CD4-positive, alpha-beta T cell treated with Interleukin-1 beta for 1 hour (primary cell): ENCODE measurements at regions not wholly inside any gene's neighbourhood (a gene's known extent, or its start where the extent isn't known, plus 50 kb on each side); places are given as distances from the start of the nearest gene placed in this dataset.

Source experiments
- DNase-seq, 2 donors: peaks; one replicate each; pipeline ENCODE4 v3.0.0-alpha.2; 2020 to 2022

DNA sequence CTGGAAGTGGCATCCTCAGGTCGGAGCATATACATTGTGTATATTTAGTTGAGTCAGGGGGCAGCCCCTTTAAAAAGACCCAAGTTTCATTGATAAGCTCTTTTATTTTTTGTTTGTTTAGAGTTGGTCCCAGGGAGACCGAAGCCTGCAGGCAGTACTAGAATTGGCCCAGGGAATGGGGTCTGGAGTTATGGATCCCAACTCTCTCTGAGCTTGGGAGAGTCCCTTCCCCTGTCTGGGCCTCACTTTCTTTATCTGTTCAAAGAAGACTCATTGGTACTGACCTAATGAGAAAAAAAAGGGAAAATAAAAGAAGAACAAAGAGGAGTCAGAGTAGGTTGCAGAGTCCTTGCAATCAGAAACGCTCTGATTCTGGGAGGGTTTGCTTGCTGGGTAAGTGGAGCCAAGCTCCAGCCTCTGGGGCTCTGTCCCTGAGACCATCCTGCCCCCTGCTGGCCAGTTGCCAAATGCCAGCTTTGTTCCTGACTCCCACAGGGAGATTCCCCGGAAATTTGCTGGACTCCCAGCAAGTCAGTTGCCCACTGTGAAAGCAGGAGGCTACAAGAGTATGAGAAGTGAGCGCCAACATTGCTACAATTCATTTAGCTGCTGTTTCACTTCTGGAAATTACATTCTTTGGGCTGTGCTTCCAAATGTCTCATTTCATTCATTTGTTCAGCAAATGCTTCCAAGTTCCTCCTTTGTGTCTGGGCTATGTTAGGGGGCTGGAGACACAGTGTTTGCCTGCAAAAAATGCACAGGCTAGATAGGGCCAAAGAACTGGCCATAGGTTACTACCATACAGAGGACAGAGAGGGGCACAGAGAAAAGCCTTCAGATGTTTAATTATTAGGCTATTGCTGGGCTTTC lies 156.2 kb downstream of the MELK start:
- DNase-seq, result peak; percentile 48 to 53

DNA sequence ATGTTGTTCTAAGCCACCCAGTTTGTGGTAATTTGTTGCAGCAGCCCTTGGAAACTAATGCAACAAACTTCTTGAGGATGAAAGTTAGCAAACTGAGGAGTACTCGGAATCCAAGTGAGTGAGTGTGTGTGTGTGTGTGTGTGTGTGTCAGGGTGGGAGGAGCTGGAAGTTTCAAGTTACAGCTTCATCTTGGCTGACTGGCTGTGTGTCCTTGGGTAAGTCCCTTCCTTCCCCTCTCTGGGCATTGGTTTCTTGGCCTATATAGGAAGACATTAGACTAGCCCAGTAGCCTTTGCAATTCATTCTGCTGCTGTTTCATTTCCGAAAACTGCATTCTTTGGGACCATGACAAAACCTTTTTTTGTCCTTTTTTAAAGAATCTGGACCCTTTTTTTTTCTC lies 157.2 kb downstream of the MELK start:
- no peak for DNase-seq

DNA sequence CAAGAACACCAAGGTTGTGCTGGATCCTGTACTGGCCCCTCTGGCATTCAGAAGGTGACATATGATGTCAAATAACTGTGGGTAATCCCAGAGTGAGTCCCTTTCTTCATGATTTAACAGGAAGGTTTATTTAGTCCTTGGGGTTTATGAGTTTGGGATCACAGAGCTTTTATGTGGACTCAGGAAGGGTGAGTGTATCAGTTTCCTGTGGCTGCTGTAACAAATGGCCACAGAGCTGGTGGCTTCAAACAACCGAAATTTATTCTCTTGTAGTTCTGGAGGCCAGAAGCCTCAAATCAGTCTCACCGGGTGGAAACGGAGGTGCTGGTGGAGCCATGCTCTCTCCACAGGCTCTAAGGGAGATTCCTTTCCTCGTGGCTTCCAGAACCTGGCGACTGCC lies 157.7 kb downstream of the MELK start:
- DNase-seq, result no peak

DNA sequence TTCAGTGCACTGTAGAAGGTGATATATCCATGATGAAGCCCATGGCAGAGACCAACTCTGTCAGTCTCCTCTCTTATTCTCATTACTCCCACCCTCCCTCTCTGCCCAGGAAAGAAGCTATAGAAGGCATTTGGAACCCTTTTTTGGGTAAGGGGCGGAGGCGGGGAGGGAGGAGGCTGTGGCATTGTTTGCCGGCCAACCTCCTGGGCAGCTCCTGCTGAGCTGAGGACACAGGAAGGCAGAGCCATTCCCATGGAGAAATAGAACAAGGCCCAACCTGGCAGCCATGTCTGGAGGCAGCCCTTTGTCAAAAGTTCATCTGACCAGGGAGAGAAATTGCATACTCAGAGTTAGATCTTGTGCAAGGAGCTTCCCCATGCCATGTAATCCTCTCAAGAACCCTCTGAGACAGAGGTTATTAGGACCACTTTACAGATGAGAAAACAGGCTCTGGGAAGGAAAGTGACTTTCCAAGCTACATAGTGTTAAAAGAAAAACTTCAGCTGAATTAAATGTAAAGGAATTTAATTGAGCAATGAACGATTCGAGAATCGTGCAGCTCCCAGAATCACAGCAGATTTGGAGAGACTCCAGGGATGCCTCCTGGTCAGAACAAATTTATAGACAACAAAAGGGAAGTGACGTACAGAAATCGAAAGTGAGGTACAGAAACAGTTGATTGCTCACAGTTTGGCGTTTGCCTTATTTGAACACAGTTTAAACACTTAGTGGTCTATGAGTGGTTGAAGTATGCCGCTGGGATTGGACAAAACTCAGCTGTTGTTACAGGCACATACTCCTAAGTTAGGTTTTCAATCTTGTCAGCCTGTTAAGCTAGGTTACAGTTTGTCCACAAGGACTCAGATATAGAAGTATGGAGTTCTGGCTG lies 158.6 kb downstream of the MELK start:
- peak; percentile 1 to 10 for DNase-seq

DNA sequence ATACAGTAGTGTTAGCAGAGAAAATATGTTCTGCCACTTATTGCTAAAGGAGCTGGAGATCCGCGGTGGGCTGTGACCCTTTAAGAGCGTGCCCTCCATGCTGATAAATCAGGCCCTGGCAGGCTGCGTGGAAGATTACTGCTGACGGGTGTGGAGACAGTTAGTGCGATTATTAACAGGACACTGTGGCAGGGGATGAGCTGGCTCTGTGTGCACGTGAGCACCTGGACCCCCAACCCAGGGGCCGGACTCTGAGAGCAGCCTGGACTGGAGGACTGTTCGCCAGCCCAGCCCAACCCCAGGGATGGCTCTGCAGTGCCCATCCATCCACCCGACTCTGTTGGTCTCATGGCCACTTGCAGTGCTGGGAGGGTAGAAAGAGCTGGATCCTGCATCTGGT lies 162.0 kb downstream of the MELK start:
- no peak for DNase-seq

DNA sequence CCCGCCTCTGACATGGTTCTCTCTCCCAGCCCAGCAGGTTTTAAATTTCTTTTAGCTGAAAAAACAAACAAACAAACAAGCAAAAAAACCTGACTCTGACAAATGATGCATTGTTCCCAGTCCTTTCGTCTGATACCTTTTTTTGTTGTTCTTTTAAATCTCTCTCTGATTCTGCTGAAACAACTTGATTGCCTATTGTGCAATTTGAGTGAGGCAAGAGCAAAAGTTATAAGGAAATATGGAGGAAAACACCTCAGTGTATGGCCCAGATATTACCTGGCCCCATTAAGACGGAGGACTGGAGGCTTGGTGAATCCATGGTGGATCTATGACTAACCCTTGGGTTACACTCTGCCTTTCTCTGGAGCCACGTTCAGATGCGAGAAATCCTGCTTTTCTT lies 164.0 kb downstream of the MELK start:
- no peak for DNase-seq

DNA sequence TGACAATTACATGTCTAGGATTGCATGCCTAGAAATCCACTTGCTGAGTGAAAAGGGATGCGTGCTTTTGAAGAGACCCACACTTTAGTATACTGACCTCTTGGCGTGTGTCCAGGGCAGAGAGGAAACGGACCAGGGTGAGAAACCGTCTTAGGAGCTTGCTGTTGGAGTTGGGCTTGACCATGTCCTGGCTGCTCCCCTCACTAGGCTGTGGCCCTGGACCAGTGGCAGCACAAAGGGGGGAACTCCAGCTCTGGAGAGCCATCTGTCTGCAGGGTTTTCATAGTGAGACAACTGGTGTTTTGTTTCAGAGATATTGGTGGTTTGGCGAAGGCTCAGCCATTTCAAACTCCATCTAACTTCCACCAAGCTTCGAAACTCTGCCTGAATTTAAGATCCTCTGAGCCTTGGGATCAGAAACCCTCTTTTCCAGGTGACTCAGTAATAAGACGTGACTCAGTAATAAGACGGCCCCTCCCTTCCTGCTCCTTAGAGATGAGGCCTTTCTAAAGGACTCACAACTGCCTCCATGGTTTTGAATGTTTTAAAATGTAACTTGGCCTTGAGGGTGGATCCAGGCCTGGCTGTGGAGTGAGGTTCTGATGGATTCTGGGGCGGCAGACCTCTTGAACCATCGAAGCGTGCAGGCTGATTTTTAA lies 165.8 kb downstream of the MELK start:
- DNase-seq, result no peak

DNA sequence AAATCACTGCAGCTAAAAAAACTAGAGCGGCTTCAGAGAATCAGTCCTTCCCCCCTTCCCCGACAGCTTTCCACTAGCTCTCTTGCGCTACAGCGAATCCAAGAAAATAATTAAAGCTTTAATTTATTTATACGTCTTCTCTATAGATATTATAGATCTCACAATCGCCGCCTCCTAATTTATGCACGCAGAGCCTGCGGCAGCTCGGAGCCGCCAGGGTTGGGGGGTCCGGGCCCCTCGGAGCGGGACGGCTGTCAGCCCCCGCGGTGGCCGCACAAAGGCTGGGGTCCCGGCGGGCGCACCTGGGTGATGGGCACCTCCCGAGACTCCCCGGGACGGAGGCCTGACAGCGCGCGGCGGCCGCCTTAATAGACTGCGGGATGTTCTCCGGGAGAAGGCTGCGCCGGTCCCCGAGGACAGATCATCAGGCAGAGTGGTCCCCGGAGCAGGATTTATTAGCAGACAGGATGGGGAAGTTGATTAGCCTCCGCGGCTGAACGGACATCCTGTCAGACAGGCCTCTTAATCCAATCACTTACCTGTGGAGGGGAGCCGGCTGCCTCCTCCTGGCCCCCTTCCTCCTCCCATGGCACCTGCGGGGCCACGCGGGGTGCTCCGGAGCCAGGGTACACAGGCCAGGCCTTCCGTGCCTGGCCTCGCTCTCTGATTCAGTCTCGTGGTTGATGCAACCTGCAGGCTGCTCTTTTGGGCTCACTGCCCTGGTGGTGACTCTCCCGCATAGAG lies 166.8 kb downstream of the MELK start:
- no peak for DNase-seq

DNA sequence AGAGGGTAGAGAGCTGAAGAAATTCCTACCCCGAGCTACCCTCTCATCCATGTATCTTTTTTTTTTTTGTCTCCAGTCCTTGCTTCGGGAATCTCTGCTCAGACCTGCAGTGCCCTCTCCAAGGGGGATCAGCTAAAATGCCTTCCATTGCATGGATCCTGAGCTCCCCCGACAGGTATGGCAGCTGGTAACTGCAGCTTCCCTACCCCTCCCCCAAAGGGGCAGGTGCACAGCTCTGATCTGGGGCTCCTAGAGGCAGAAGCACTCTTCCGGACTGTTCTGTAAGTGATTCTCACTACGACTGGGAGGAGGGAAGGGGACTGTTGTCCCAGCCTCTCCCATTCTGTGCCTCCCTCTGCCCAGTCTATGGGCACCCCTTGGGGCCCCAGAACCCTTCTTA lies 169.6 kb downstream of the MELK start:
- no peak for DNase-seq

DNA sequence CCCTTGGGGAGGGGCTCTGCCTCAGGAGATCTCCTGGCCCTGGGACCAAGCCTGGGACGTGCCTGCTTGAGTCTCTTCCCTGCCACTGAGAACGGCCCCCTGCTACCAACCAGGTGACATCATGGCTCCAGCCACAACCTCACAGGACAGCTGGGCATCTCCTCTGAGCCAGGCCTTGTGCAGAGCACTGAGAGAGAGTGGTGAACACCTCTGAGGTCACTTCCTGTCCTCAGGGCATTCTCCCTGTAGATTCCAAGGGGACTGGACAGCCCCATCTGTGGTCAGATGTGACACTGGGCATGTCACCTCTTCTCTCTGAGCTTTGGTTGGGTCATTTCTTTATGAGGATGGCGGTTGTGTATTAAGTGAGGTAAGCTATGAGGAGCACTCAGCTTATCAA lies 172.0 kb downstream of the MELK start:
- DNase-seq, result no peak

DNA sequence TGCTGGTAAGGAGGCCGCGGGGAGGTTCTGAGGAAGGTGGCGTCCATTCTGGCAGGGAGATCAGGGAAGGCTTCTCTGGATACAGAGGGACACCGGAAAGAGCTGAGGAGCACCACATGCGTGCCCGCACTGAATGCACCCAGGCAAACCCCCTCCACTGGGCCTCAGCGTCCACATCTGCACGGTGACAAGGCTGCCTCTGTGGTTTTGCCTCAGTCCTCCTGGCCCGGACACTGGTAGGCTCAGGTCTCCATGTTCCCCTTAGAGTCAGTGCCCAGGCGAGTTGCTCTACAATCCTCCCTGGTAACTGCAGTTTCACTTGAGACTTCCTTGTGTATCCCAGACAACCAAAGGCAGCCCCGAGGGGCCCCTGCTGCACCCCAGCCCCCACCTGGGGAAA lies 173.3 kb downstream of the MELK start:
- DNase-seq, result no peak

DNA sequence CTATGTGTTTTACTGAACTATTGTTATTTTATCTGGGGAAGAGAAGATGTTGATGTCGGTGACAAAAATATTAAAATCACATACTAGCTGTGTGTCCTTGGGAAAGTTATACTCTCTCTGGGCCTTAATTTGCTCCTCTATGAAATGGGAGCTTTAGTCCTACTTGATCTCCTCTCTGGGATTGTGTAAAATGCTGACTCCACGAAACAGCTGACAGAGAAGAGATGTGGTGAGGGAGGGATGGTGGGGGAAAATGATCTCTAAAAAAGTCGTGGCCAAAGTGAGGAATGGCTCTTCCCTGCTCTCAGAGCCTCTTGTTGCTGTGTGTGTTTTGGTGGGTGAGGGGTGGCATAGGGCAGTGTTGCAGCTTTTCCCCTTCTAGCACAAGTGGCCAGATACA lies 173.7 kb downstream of the MELK start:
- DNase-seq, result no peak

DNA sequence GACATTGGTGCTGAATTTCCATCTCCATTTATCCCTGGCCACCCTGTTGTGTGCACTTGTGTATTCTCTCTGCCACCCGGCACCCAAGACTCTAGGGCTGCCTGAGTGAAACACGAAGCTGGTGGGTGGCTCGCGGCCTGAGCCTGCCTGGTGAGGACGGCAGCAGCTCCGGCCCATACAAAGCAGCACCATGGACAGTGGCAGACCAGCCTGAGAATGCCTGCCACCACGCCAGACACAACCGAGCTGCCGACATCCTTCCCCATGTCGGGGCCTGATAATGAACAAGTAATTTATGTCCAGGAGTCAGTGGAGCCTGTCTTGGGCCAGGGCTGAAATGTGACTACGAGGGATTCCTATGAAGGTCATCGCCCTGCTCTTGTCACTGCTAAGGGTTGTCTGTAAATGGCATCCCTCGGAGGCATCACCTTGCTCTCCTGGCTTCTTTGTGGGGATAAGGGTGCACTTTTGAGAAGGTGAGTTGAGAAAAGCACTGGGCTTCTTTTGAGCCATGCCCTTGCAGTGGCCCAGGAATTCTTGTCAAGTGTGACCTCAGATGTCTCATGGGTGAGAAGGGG lies 175.7 kb downstream of the MELK start:
- DNase-seq, result no peak

DNA sequence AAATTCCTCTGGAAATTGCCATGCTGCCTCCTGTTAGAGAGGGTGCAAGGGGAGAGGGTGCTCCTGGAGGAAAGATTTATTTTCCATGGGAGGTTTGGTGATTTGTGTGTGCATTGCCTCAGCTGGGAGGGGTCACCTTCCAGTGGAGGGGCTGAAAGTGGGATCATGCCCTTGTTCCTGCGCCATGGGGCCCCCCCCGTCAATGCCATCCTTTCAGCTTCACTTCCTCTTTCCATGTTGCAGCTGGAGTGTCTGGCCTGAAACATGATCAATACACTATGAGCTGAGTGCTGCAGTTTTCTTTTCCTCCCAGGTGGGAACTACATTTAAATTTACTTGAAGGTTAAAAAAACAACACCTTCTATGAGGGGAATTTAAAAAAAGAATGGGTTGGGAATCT lies 176.8 kb downstream of the MELK start:
- DNase-seq, result no peak

DNA sequence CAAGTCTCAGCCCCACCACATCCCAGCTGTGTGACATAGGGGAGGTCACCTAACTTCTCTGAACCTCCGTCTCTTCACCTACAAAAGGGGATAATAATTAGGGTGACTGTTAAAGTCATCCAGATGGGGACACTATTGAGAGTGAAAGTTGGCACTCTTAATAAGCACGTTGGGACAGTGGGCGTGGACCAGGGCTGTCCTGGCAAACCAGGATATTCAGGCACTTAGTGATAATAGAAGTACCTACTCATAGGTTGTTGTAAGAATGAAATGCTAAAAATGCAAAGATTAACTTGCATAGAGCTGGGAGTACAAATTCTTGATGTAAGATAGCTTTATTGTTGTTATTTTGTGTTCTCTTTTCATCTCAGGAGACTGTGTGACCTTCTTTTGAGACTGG lies 177.9 kb downstream of the MELK start:
- no peak for DNase-seq

DNA sequence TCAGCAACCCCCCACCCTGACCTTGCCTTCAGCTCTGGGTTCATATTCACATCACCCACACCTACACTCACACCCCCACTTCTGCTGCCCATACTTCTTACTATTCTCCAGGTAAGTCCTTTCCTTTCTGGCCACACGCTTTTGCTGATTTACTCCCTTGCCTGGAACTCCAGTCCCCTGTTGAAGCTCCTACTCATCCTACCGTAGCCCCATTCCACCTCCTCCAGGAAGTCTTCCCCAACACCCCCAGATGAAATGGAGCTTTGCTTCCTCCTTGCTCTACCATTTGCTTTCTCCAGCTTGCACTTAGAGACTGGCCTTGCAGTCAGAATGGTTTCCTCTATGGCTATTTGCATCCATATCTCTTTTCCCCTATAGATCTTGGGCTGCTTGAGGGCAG lies 182.3 kb downstream of the MELK start:
- no peak for DNase-seq

DNA sequence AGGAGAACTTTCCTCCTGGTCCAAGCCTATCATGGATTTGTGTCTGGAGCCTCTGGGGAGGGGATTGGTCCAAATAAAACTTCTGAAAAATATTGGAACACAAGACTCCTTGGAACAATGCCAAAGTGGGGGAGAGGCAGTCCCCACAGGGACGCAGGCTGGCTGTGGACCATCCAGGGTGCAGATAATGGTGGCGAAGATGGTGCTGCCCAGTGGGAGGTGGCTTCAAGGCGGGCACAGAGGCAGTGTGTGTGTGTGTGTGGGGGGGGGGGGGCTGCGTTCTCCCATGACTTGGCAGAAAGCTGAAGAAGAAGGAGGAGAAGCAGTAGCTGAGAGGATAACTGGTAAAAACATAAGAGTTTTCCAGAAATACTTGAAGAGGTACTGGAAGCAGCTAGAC lies 186.4 kb downstream of the MELK start:
- no peak for DNase-seq

DNA sequence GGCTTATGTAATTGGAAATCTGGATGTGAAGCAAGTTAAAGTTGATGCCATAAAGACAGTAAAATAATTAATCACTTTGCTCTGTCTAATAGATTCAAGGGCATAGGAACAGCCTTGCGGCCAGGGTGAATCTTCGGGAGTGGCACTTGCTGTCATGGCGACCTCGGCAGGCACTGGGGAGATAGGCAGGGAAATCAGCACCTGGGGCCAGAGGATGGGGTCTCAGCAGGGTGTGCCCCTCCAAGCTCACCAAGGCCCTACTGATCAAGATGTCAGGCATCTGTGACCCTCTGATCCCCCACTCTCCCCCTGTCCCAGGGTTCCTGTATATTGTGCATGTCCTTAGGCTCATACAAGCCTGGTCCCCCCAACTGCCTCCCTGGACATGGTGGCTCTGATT lies 187.3 kb downstream of the MELK start:
- DNase-seq, result no peak

DNA sequence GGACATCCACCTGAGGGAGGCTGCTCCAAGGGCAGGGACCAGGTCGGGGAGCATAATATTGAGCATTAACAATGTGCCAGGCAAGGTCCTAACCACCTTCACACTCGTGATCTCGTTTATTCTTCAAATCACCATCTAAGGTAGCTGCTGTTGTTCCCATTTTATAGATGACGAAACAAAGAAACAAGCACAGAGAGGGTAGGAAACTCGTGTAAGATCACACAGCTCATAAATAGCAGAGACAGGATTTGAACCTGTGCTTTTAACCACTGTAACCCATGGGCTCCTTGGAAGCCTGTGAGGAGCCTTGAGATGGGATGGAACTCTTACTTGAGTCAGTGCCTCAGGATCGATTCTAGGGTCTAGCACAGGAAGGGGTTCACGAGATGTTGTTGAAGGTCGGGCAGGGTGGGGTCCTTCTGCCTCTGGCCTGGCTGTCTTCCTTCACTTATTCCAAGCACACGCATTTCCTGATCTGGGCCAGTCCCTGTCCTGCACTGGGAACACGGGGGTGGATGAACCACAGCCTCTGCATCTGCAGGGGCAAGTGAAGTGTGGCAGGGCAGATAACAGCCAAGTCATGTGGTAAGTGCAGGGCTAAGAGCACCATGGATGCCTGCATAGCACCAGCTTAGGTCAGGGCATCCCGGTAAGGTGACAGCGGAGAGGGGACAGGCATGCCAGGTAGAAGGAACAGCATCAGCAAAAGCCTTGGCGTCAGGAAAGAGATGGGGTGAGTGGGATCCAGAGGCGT lies 188.1 kb downstream of the MELK start:
- DNase-seq, result no peak

DNA sequence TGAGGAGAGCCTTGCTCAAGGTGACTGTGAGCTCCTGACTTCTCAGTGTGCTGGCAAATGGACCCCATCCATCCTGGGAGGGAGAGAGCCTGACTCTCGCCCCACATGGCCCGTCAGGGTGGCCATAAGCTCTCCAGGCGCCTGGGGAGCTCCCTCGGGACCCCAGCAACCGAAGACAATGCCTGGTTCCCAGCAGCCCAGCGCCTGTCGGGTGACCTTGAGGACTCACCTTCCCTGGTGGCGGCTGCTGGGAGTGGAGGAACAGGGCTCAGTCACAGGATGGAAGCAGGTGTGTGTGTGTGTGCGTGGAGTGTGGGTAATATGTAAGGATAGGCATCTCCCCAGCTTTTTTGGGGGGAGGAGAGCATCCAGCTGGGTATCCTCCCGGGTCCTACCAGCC lies 190.3 kb downstream of the MELK start:
- no peak for DNase-seq

DNA sequence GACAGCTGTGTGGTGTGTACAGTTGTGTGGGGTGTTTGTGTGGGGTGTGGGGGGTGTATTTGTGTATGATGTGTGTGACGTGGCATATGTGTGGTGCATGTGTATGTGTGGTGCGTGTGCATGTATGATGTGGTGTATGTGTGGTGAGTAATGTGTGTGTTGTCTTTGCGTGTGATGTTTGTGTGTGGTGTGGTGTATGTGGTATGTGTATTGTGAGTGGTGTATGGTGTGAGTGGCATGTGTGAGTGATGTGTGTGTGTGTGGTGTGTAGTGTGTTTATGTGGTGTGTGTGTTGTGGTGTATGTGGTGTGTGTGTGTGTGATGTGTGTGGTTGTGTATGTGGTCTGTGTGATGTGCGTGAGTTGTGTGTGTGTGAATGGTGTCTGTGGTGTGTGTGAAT lies 191.1 kb downstream of the MELK start:
- DNase-seq, result no peak
